Mesenchymal stem cell (in vitro differentiated cells and primary cell): ENCODE measurements at regions not wholly inside any gene's neighbourhood (a gene's known extent, or its start where the extent isn't known, plus 50 kb on each side); places are given as distances from the start of the nearest gene placed in this dataset.
"Not testable (repeated sequence)": the region's sequence is repeated elsewhere in the genome, so short reads cannot be mapped to it uniquely, and the experiment has no call there.

Experiments used
- DNase-seq: peaks from one replicate; pipeline ENCODE4 v3.0.0-alpha.2; 2013
- H2AFZ ChIP-seq: one replicate; pipeline ENCODE4 v1.6.1; 2013; ENCODE audit warnings: low read depth, mild to moderate bottlenecking, control low read depth, inconsistent platforms, low read length, moderate library complexity
- H2AK5ac ChIP-seq: 2 replicates; pipeline ENCODE4 v1.6.1; 2013; ENCODE audit warnings: low read length, moderate library complexity, mild to moderate bottlenecking, inconsistent platforms; ENCODE audit not compliant: severe bottlenecking
- H2BK120ac ChIP-seq: one replicate; pipeline ENCODE4 v1.6.1; 2013; ENCODE audit warnings: low read depth, mild to moderate bottlenecking, inconsistent platforms, low read length, moderate library complexity
- H2BK12ac ChIP-seq, 2 experiments: one replicate each; pipeline ENCODE4 v1.6.1; 2013; ENCODE audit warnings: inconsistent platforms in 2 of 2, low read length in 2 of 2, mild to moderate bottlenecking in 2 of 2, moderate library complexity in 2 of 2, control low read depth in 1 of 2
- H2BK15ac ChIP-seq: one replicate; pipeline ENCODE4 v1.6.1; 2013; ENCODE audit warnings: mild to moderate bottlenecking, low read depth, inconsistent platforms; ENCODE audit not compliant: poor library complexity, severe bottlenecking
- H2BK5ac ChIP-seq: 2 replicates; pipeline ENCODE4 v1.6.1; 2013; ENCODE audit warnings: low read depth, mild to moderate bottlenecking, low read length, control low read depth, inconsistent platforms; ENCODE audit not compliant: poor library complexity, severe bottlenecking
- H3K14ac ChIP-seq, 2 experiments: one replicate each; pipeline ENCODE4 v1.6.1; 2013; ENCODE audit warnings: inconsistent platforms in 2 of 2, low read length in 2 of 2, control low read depth in 1 of 2, mild to moderate bottlenecking in 1 of 2, moderate library complexity in 1 of 2
- H3K18ac ChIP-seq, 2 experiments: one replicate each; pipeline ENCODE4 v1.6.1; 2013; ENCODE audit warnings: inconsistent platforms in 2 of 2, low read length in 2 of 2, control low read depth in 1 of 2, low read depth in 1 of 2, mild to moderate bottlenecking in 1 of 2
- H3K23ac ChIP-seq, 2 experiments: one replicate each; pipeline ENCODE4 v1.6.1; 2013; ENCODE audit warnings: inconsistent platforms in 2 of 2, low read length in 2 of 2, mild to moderate bottlenecking in 2 of 2, moderate library complexity in 2 of 2, control low read depth in 1 of 2
- H3K27ac ChIP-seq: 2 replicates; pipeline ENCODE4 v1.5.1; 2013; ENCODE audit warnings: mild to moderate bottlenecking, moderate library complexity, low read length, control low read depth, inconsistent platforms; ENCODE audit not compliant: poor library complexity, severe bottlenecking
- H3K27me3 ChIP-seq, 2 experiments: 2 replicates each; pipeline versions ENCODE4 v1.6.1 to v1.7.0; 2013; ENCODE audit warnings: low read length in 2 of 2, mild to moderate bottlenecking in 2 of 2, moderate library complexity in 2 of 2, control low read depth in 1 of 2, inconsistent platforms in 1 of 2; ENCODE audit not compliant: control insufficient read depth in 1 of 2, insufficient read depth in 1 of 2
- H3K36me3 ChIP-seq, 2 experiments: 2 replicates each; pipeline versions ENCODE4 v1.6.1 to v1.7.0; 2013; ENCODE audit warnings: low read length in 2 of 2, control low read depth in 1 of 2, inconsistent platforms in 1 of 2, low read depth in 1 of 2, mild to moderate bottlenecking in 1 of 2; ENCODE audit not compliant: insufficient read depth in 2 of 2, control insufficient read depth in 1 of 2
- H3K4ac ChIP-seq, 2 experiments: one replicate each; pipeline ENCODE4 v1.6.1; 2013; ENCODE audit warnings: inconsistent platforms in 2 of 2, low read length in 2 of 2, mild to moderate bottlenecking in 2 of 2, moderate library complexity in 2 of 2, control low read depth in 1 of 2, low read depth in 1 of 2
- H3K4me1 ChIP-seq: 2 replicates; pipeline ENCODE4 v1.6.1; 2013; ENCODE audit warnings: low read depth, low read length, control low read depth; ENCODE audit not compliant: control insufficient read depth, insufficient read depth
- H3K4me2 ChIP-seq: 2 replicates; pipeline ENCODE4 v1.6.1; 2013; ENCODE audit warnings: low read length, mild to moderate bottlenecking, inconsistent platforms; ENCODE audit not compliant: poor library complexity, severe bottlenecking
- H3K4me3 ChIP-seq, 2 experiments: 2 replicates each; pipeline versions ENCODE4 v1.5.1 to v1.7.0; 2013; ENCODE audit warnings: low read length in 2 of 2, mild to moderate bottlenecking in 2 of 2, control low read depth in 1 of 2, low read depth in 1 of 2; ENCODE audit not compliant: insufficient read depth in 1 of 2
- H3K79me1 ChIP-seq: replicated peaks from 2 replicates; pipeline ENCODE4 v1.6.1; 2013; ENCODE audit warnings: mild to moderate bottlenecking, control low read depth, low read length, inconsistent platforms; ENCODE audit not compliant: poor library complexity, severe bottlenecking
- H3K9ac ChIP-seq: 2 replicates; pipeline ENCODE4 v1.7.0; 2013; ENCODE audit warnings: mild to moderate bottlenecking, low read length, moderate library complexity
- H3K9me3 ChIP-seq: 2 replicates; pipeline ENCODE4 v1.7.0; 2013; ENCODE audit warnings: mild to moderate bottlenecking, low read length; ENCODE audit not compliant: control insufficient read depth
- H4K8ac ChIP-seq: one replicate; pipeline ENCODE4 v1.6.1; 2013; ENCODE audit warnings: inconsistent platforms, mild to moderate bottlenecking, low read length, moderate library complexity
- H4K91ac ChIP-seq: one replicate; pipeline ENCODE4 v1.6.1; 2013; ENCODE audit warnings: mild to moderate bottlenecking, low read length, inconsistent platforms
- WGBS: methylation state at CpG from one replicate; pipeline ENCODE4 v1.1.7; 2013; ENCODE audit warnings: mixed read lengths; 5-methylcytosine and 5-hydroxymethylcytosine counted together

DNA sequence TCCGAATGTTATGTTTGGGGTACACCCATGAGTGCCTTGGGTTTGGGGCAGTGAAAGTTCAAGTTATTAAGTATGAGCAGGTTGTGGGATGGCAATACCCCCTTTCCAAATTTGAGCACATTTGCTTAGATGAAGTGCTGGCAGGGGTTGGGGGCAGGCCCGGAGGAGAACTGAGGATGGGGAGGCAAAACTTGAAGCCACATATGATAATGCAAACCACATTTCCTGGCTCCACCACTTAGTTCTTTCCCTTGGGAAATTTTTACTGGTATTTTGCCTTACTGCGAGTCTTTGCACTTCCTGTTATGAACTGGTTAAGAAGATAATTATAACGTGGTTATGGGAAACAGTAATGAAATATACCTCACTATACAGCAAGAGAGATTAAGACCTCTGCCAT lies 336.0 kb upstream of the ONECUT1 start:
- no peak overlapping the region for H3K23ac ChIP-seq
- H3K4ac ChIP-seq: no peak overlapping the region
- H2AK5ac ChIP-seq: no peak overlapping the region
- 67% methylated on average over 2 of the region's 4 CpGs for WGBS
- no peak overlapping the region for H2BK5ac ChIP-seq
- H3K9ac ChIP-seq: no peak overlapping the region
- no peak overlapping the region for H2BK15ac ChIP-seq
- no peak for DNase-seq
- H4K91ac ChIP-seq: no peak overlapping the region
- H3K18ac ChIP-seq: no peak overlapping the region
- H2BK120ac ChIP-seq: no peak overlapping the region
- H3K27me3 ChIP-seq: no peaks in the 10 kb centered on the region
- no peak overlapping the region for H4K8ac ChIP-seq
- H3K27ac ChIP-seq: no peak overlapping the region
- no peaks in the 10 kb centered on the region for H3K79me1 ChIP-seq
- no peak overlapping the region for H3K4me2 ChIP-seq
- H3K4me3 ChIP-seq: no peak overlapping the region
- no peaks in the 10 kb centered on the region for H3K4me1 ChIP-seq
- no peaks in the 10 kb centered on the region for H3K9me3 ChIP-seq
- H2AFZ ChIP-seq: no peak overlapping the region
- no peak overlapping the region for H3K14ac ChIP-seq
- H2BK12ac ChIP-seq: no peak overlapping the region
- no peaks in the 10 kb centered on the region for H3K36me3 ChIP-seq

DNA sequence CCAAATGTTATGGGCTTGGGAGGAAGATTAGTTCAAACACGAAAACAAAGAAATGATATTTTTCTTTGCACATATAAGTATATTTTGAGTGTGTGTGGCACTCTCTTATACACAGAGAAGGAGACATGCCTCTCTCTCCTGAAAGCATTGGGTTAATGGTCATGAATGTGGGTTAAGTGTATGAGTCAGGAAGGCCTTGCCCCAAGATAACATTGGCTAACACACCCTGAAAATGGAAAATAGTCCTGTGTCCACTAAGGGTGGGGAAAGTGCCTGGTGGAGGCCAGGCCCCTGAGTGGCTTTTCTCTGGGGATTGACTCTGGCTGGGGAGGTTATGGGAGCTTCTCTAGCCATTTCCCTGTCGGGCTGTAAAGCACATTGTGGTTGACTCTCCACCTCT lies 332.7 kb upstream of the ONECUT1 start:
- WGBS: no CpG with 5 or more reads among the region's 2 CpGs
- H2BK120ac ChIP-seq: no peak overlapping the region

DNA sequence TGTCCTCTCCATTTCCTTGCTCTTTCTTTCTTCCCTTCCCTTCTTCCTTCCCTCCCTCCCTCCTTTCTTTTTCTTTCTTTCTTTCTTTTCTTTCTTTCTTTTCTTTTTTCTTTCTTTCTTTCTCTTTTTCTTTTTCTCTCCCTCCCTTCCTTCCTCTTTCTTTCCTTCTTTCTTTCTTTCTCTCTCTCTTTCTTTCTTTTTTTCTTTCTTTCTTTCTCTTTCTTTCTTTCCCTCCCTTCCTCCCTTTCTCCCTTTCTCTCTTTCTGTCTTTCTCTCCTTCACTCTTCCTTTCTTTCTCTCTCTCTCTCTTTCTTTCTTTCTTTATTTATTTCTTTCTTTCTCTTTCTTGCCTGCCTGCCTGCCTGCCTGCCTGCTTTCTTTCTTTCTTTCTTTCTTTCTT lies 326.8 kb upstream of the ONECUT1 start:
- H3K18ac ChIP-seq, H2AFZ ChIP-seq, H3K9me3 ChIP-seq, H3K4me1 ChIP-seq, H3K27me3 ChIP-seq, H2BK120ac ChIP-seq, H3K4me3 ChIP-seq, H3K23ac ChIP-seq, H3K14ac ChIP-seq, H3K79me1 ChIP-seq, H2AK5ac ChIP-seq, H3K4me2 ChIP-seq, H3K36me3 ChIP-seq, H4K8ac ChIP-seq, H2BK12ac ChIP-seq, H3K27ac ChIP-seq, H3K9ac ChIP-seq, H3K4ac ChIP-seq, H4K91ac ChIP-seq, DNase-seq, H2BK15ac ChIP-seq, H2BK5ac ChIP-seq: not testable (repeated sequence)

More for the DNA sequence above, 332.7 kb upstream of the ONECUT1 start:
- no peak overlapping the region for H4K8ac ChIP-seq
- H2BK12ac ChIP-seq: no peak overlapping the region
- no peak overlapping the region for H3K23ac ChIP-seq
- H3K4me2 ChIP-seq: no peak overlapping the region
- H3K79me1 ChIP-seq: no peaks in the 10 kb centered on the region
- H3K4ac ChIP-seq: no peak overlapping the region
- no peaks in the 10 kb centered on the region for H3K9me3 ChIP-seq
- H3K18ac ChIP-seq: no peak overlapping the region
- no peak for DNase-seq
- H3K27ac ChIP-seq: no peak overlapping the region
- no peak overlapping the region for H3K4me3 ChIP-seq
- H2AFZ ChIP-seq: no peak overlapping the region
- no peak overlapping the region for H3K14ac ChIP-seq
- H3K27me3 ChIP-seq: no peaks in the 10 kb centered on the region
- no peak overlapping the region for H4K91ac ChIP-seq
- H2AK5ac ChIP-seq: no peak overlapping the region
- H2BK15ac ChIP-seq: no peak overlapping the region
- H3K36me3 ChIP-seq: no peaks in the 10 kb centered on the region
- no peaks in the 10 kb centered on the region for H3K4me1 ChIP-seq
- no peak overlapping the region for H3K9ac ChIP-seq
- H2BK5ac ChIP-seq: no peak overlapping the region

DNA sequence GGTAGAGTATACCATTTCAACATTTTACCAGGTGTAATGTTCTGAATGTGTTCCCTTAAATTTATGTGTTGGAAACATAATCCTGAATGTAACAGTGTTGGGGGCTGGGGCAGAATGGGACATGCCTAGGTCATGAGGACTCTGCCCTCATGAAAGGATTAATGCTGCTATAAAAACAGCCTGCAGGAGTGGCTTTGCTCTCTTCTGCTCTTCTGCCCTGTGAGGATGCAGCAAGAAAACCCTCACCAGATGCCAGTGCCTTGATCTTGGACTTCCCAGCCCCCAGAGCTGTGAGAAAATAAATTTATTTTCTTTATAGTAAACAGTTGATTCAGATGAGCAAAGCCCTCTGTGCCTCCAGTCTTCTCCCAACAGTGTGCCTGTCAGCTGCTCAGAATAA lies 326.0 kb upstream of the ONECUT1 start:
- H2BK120ac ChIP-seq: no peak overlapping the region
- H3K4me3 ChIP-seq: no peak overlapping the region
- H3K27me3 ChIP-seq: no peaks in the 10 kb centered on the region
- no peak overlapping the region for H3K18ac ChIP-seq
- H3K9me3 ChIP-seq: peaks cover 10% of the 10 kb centered on the region
- no peak overlapping the region for H4K8ac ChIP-seq
- H2BK15ac ChIP-seq: no peak overlapping the region
- H3K23ac ChIP-seq: no peak overlapping the region
- no peak overlapping the region for H4K91ac ChIP-seq
- H2AK5ac ChIP-seq: no peak overlapping the region
- no peak overlapping the region for H3K27ac ChIP-seq
- no peaks in the 10 kb centered on the region for H3K36me3 ChIP-seq
- no peak overlapping the region for H3K9ac ChIP-seq
- H2AFZ ChIP-seq: no peak overlapping the region
- H3K4me2 ChIP-seq: no peak overlapping the region
- H3K4me1 ChIP-seq: no peaks in the 10 kb centered on the region
- H3K4ac ChIP-seq: no peak overlapping the region
- no peak for DNase-seq
- H3K14ac ChIP-seq: no peak overlapping the region
- H2BK12ac ChIP-seq: no peak overlapping the region
- no peaks in the 10 kb centered on the region for H3K79me1 ChIP-seq
- H2BK5ac ChIP-seq: no peak overlapping the region
